GM19452 (cell line): ENCODE measurements at regions not wholly inside any gene's neighbourhood (a gene's known extent, or its start where the extent isn't known, plus 50 kb on each side); places are given as distances from the start of the nearest gene placed in this dataset.

Experiments used
- ATAC-seq: cut with Tn5 transposase; IDR thresholded peaks from one replicate; pipeline ENCODE4 v1.9.1; 2021; ENCODE audit not compliant: unreplicated experiment

GRCh38 chr13:103178986-103179943 is 113.0 kb upstream of the SLC10A2 start:
- no peak for ATAC-seq

- no peak for ATAC-seq
Measured at GRCh38 chr13:103174966-103175365, 108.7 kb upstream of the SLC10A2 start.

- ATAC-seq, result no peak
Measured at GRCh38 chr13:103168901-103169508, 102.8 kb upstream of the SLC10A2 start.

- ATAC-seq, result no peak
Measured at GRCh38 chr13:103164251-103164650, 98.0 kb upstream of the SLC10A2 start.

- ATAC-seq, result no peak
Measured at GRCh38 chr13:103161476-103161875, 95.3 kb upstream of the SLC10A2 start.

GRCh38 chr13:103157434-103158145 is 91.4 kb upstream of the SLC10A2 start:
- ATAC-seq, result no peak

- no peak for ATAC-seq
Measured at GRCh38 chr13:103157016-103157415, 90.8 kb upstream of the SLC10A2 start.

GRCh38 chr13:103156346-103156998 is 90.3 kb upstream of the SLC10A2 start:
- no peak for ATAC-seq

- ATAC-seq, result no peak
Measured at GRCh38 chr13:103153466-103153865, 87.2 kb upstream of the SLC10A2 start.

GRCh38 chr13:103147961-103148360 is 81.7 kb upstream of the SLC10A2 start:
- ATAC-seq, result no peak

GRCh38 chr13:103145442-103145841 is 79.2 kb upstream of the SLC10A2 start:
- ATAC-seq, result no peak

- no peak for ATAC-seq
Measured at GRCh38 chr13:103143432-103143831, 77.2 kb upstream of the SLC10A2 start.

GRCh38 chr13:103142151-103142550 is 75.9 kb upstream of the SLC10A2 start:
- no peak for ATAC-seq

- ATAC-seq, result peak; percentile 96
Measured at GRCh38 chr13:103140001-103140671, 73.9 kb upstream of the SLC10A2 start.

- ATAC-seq, result peak; percentile 46
Measured at GRCh38 chr13:103134271-103134670, 68.1 kb upstream of the SLC10A2 start.

GRCh38 chr13:103133556-103133955 is 67.3 kb upstream of the SLC10A2 start:
- no peak for ATAC-seq

GRCh38 chr13:103130681-103131210 is 64.5 kb upstream of the SLC10A2 start:
- ATAC-seq, result peak; percentile 74

- no peak for ATAC-seq
Measured at GRCh38 chr13:103130146-103130545, 63.9 kb upstream of the SLC10A2 start.
